ENCODE measurements at regions not wholly inside any gene's neighbourhood (a gene's known extent, or its start where the extent isn't known, plus 50 kb on each side); places are given as distances from the start of the nearest gene placed in this dataset.
"Not testable (repeated sequence)": the region's sequence is repeated elsewhere in the genome, so short reads cannot be mapped to it uniquely, and the experiment has no call there.

GRCh38 chr6:26830992-26831391 is 171.4 kb upstream of the ZNF322 start:
- TF ChIP-seq CTCF, EP300, POLR2A (IDR thresholded peaks at IDR 0.05): not testable (repeated sequence)

All from ovary (tissue), 3 donors.